C4-2B (cell line): ENCODE measurements at regions not wholly inside any gene's neighbourhood (a gene's known extent, or its start where the extent isn't known, plus 50 kb on each side); places are given as distances from the start of the nearest gene placed in this dataset.

ENCODE experiments used
- ZFX ChIP-seq: fragments of 450-650 bp; IDR thresholded peaks from 2 replicates; pipeline ENCODE4 v1.6.1; 2017
- TF ChIP-seq, protein P1 (sequence below): fragments of 450-650 bp; conservative IDR thresholded peaks from 2 replicates; pipeline ENCODE4 v1.5.1; 2017; ENCODE audit warnings: mild to moderate bottlenecking

DNA sequence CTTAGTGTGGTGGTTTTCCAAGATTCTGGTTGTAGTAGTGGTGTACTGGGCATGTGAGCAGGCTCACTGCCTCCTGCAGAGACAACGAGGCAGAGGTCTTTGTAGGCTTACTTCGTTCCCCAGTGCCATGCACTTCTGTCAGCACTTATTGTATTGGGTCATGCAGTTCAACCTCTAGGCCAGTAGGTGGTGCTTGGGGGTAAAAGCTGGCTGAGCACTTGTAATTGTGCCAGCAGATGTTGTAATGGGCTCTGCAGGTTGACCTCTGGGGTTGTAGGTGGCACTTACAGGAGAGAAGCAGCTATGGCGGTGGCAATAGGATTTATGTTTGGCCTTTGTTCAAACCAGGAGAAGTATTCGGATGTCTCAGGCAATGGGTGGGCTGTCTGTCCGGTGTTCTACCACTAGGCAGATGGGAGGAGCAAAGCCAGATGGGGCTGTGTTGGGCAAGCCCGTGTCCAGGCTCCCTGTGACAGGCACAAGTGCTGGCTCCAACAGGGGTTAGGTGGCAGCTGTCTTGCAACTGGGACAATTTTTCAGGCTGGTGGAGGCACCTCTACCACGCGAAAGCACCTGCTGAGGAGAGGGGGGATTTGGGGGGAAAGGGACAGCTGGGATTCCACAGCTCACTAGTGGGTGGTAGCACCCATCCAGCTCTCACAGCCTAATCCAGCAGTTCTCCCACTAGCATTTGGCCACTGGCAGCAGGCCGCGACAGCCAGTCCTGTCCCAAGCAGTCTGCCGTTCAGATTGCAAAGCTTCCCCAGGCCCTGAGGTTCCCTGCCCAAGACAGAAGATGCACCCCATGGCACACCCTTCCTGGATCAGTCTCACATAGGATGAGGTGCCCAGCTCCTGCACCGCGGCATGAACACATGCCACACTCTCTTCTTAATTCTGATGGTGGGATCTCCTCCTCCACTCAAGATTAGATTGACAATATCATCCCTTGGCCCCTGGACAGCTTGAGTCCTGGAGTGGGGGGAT lies 274.5 kb downstream of the CTH start:
- TF ChIP-seq, protein P1, sequence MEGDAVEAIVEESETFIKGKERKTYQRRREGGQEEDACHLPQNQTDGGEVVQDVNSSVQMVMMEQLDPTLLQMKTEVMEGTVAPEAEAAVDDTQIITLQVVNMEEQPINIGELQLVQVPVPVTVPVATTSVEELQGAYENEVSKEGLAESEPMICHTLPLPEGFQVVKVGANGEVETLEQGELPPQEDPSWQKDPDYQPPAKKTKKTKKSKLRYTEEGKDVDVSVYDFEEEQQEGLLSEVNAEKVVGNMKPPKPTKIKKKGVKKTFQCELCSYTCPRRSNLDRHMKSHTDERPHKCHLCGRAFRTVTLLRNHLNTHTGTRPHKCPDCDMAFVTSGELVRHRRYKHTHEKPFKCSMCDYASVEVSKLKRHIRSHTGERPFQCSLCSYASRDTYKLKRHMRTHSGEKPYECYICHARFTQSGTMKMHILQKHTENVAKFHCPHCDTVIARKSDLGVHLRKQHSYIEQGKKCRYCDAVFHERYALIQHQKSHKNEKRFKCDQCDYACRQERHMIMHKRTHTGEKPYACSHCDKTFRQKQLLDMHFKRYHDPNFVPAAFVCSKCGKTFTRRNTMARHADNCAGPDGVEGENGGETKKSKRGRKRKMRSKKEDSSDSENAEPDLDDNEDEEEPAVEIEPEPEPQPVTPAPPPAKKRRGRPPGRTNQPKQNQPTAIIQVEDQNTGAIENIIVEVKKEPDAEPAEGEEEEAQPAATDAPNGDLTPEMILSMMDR: peak; percentile 93
- TF ChIP-seq ZFX: no peak
